Gastroesophageal sphincter (tissue), 4 donors: ENCODE measurements at regions not wholly inside any gene's neighbourhood (a gene's known extent, or its start where the extent isn't known, plus 50 kb on each side); places are given as distances from the start of the nearest gene placed in this dataset.

Experiments used
- ATAC-seq: fragments of 150-250 bp; one replicate; pipeline ENCODE4 v1.9.1; 2016; ENCODE audit warnings: mild to moderate bottlenecking, moderate library complexity
- H3K27ac ChIP-seq, 4 donors: fragments of 200-600 bp; sonication (generic) in 3 of 4; 1 replicate in 3 of 4; 2 replicates in 1 of 4; pipeline ENCODE4 v1.5.1; 2016 to 2019
- H3K27me3 ChIP-seq: fragments of 200-600 bp; sonication (generic); one replicate; pipeline ENCODE4 v1.5.1; 2019
- H3K36me3 ChIP-seq, 2 donors: fragments of 200-600 bp; sonication (generic); one replicate each; pipeline ENCODE4 v1.5.1; 2019; ENCODE audit warnings: control low read depth in 1 of 2
- H3K4me1 ChIP-seq, 3 donors: fragments of 200-600 bp; sonication (generic); 1 replicate in 2 of 3; 2 replicates in 1 of 3; pipeline ENCODE4 v1.5.1; 2016 to 2019; ENCODE audit warnings: control low read depth in 2 of 3
- H3K4me3 ChIP-seq, 2 donors: fragments of 200-600 bp; sonication (generic); one replicate each; pipeline ENCODE4 v1.5.1; 2019; ENCODE audit warnings: mild to moderate bottlenecking in 1 of 2, moderate library complexity in 1 of 2
- H3K9me3 ChIP-seq, 3 donors: fragments of 200-600 bp; sonication (generic); one replicate each; pipeline ENCODE4 v1.5.1; 2017 to 2019; ENCODE audit warnings: control low read depth in 2 of 3
- CTCF ChIP-seq, 4 experiments: fragments of 200-600 bp in 2 of 4; fragments of 450-650 bp in 2 of 4; sonication (generic) in 1 of 4; IDR thresholded peaks; one replicate each; pipeline ENCODE4 v1.5.1; 2017 to 2019; ENCODE audit warnings: antibody characterized with exemption in 4 of 4, mild to moderate bottlenecking in 2 of 4, moderate library complexity in 2 of 4
- EP300 ChIP-seq: sonication (generic); formaldehyde crosslinking; IDR thresholded peaks from one replicate; pipeline ENCODE4 v1.6.1; 2017; ENCODE audit warnings: antibody characterized with exemption, mild to moderate bottlenecking
- POLR2A ChIP-seq, 2 donors: fragments of 450-650 bp; IDR thresholded peaks; one replicate each; pipeline ENCODE4 v1.6.1; 2017; ENCODE audit warnings: antibody characterized with exemption in 2 of 2, mild to moderate bottlenecking in 2 of 2, moderate library complexity in 1 of 2
- POLR2AphosphoS5 ChIP-seq: sonication (generic); formaldehyde crosslinking; IDR thresholded peaks from one replicate; pipeline ENCODE4 v1.6.1; 2017; ENCODE audit warnings: antibody characterized with exemption
- WGBS, 2 donors: methylation state at CpG; one replicate each; pipeline ENCODE4 v1.1.5; 2018; ENCODE audit warnings: low coverage in 1 of 2; 5-methylcytosine and 5-hydroxymethylcytosine counted together

- H3K4me3 ChIP-seq: no peak overlapping the region
- no peak for TF ChIP-seq CTCF (IDR thresholded peaks at IDR 0.05)
- no peak for TF ChIP-seq EP300
- no peak for TF ChIP-seq POLR2A (IDR thresholded peaks at IDR 0.05)
- no peak for TF ChIP-seq POLR2AphosphoS5
- H3K27ac ChIP-seq: peak overlapping the region; percentile 50 to 71 (median 69)
- 82 to 94% methylated on average over 2 of the region's 2 CpGs for WGBS, 2 donors
- peaks cover 0 to 21% (median 7%) of the 10 kb centered on the region in 3 donors for H3K4me1 ChIP-seq
- H3K36me3 ChIP-seq: no peaks in the 10 kb centered on the region
- H3K27me3 ChIP-seq: no peaks in the 10 kb centered on the region
- ATAC-seq: no peak
- no peaks in the 10 kb centered on the region for H3K9me3 ChIP-seq
These were observed 264.1 kb upstream of the FN1 start for GRCh38 chr2:215699700-215700538.

- Histone ChIP-seq H3K36me3 (no peaks in the 10 kb centered on the region), H3K27me3 (no peaks in the 10 kb centered on the region), H3K4me3 (no peak overlapping the region), H3K9me3 (no peaks in the 10 kb centered on the region), H3K27ac (peak overlapping the region in 1 of 4 donors; percentile 33), H3K4me1 (peaks cover 0 to 19% (median 7%) of the 10 kb centered on the region in 3 donors)
- no peak for ATAC-seq
- WGBS, 2 donors: 94 to 100% methylated on average over 2 of the region's 2 CpGs
- TF ChIP-seq POLR2A (IDR thresholded peaks at IDR 0.05) (no peak), CTCF (IDR thresholded peaks at IDR 0.05) (no peak), POLR2AphosphoS5 (no peak), EP300 (no peak)
These were observed 263.1 kb upstream of the FN1 start for GRCh38 chr2:215699018-215699417.

GRCh38 chr2:215698566-215698965 lies 262.7 kb upstream of the FN1 start:
- Histone ChIP-seq H3K4me1 (peaks cover 0 to 23% (median 11%) of the 10 kb centered on the region in 3 donors), H3K36me3 (no peaks in the 10 kb centered on the region), H3K4me3 (no peak overlapping the region), H3K9me3 (no peaks in the 10 kb centered on the region), H3K27me3 (no peaks in the 10 kb centered on the region), H3K27ac (peak overlapping the region in 1 of 4 donors; percentile 33)
- 39 to 67% methylated on average over 1 to 2 of the region's 2 CpGs for WGBS, 2 donors
- ATAC-seq: no peak
- TF ChIP-seq POLR2AphosphoS5 (no peak), EP300 (no peak), CTCF (IDR thresholded peaks at IDR 0.05) (no peak), POLR2A (IDR thresholded peaks at IDR 0.05) (no peak)

- Histone ChIP-seq H3K27me3 (no peaks in the 10 kb centered on the region), H3K4me3 (no peak overlapping the region), H3K36me3 (no peaks in the 10 kb centered on the region), H3K4me1 (peaks cover 8 to 34% (median 14%) of the 10 kb centered on the region in 3 donors), H3K27ac (peak overlapping the region in 1 of 4 donors; percentile 27), H3K9me3 (no peaks in the 10 kb centered on the region)
- TF ChIP-seq CTCF (IDR thresholded peaks at IDR 0.05): no peak
- peak; percentile 19 for TF ChIP-seq POLR2AphosphoS5
- no peak for ATAC-seq
- WGBS, 2 donors: 32 to 76% methylated on average over 6 of the region's 6 CpGs
These were observed 261.6 kb upstream of the FN1 start for GRCh38 chr2:215697496-215697895.

GRCh38 chr2:215697003-215697402 lies 261.1 kb upstream of the FN1 start:
- ATAC-seq: no peak
- H3K4me1 ChIP-seq: peaks cover 9 to 39% (median 18%) of the 10 kb centered on the region in 3 donors
- TF ChIP-seq EP300 (no peak), POLR2AphosphoS5 (no peak), CTCF (IDR thresholded peaks at IDR 0.05) (no peak), POLR2A (IDR thresholded peaks at IDR 0.05) (no peak)
- H3K27ac ChIP-seq: peak overlapping the region in 1 of 4 donors; percentile 27
- H3K4me3 ChIP-seq: no peak overlapping the region
- no peaks in the 10 kb centered on the region for H3K27me3 ChIP-seq
- H3K9me3 ChIP-seq: no peaks in the 10 kb centered on the region
- WGBS, 2 donors: 60 to 90% methylated on average over 1 to 2 of the region's 2 CpGs
- H3K36me3 ChIP-seq: no peaks in the 10 kb centered on the region
